Activated CD4-positive, alpha-beta T cell treated with anti-CD3 and anti-CD28 coated beads, Interleukin-2, amount 10 ng/mL, durations not matched to agents 24 days and 14 days (primary cell): ENCODE measurements at regions not wholly inside any gene's neighbourhood (a gene's known extent, or its start where the extent isn't known, plus 50 kb on each side); places are given as distances from the start of the nearest gene placed in this dataset.

Experiments
- DNase-seq: peaks from one replicate; pipeline ENCODE4 v3.0.0; 2022
- H3K27ac Mint-ChIP-seq: one replicate; pipeline ENCODE4 v1.8.0; 2022; ENCODE audit warnings: mild to moderate bottlenecking, mixed read lengths
- H3K27me3 Mint-ChIP-seq: one replicate; pipeline ENCODE4 v1.8.0; 2022; ENCODE audit warnings: mixed read lengths
- H3K36me3 Mint-ChIP-seq: one replicate; pipeline ENCODE4 v1.8.0; 2022; ENCODE audit warnings: low read depth, mild to moderate bottlenecking, mixed read lengths
- H3K4me1 Mint-ChIP-seq: one replicate; pipeline ENCODE4 v1.8.0; 2021; ENCODE audit warnings: mixed read lengths
- H3K4me3 Mint-ChIP-seq: one replicate; pipeline ENCODE4 v1.8.0; 2022; ENCODE audit warnings: mild to moderate bottlenecking, moderate library complexity, mixed read lengths
- H3K9me3 Mint-ChIP-seq: one replicate; pipeline ENCODE4 v1.8.0; 2021; ENCODE audit warnings: mixed read lengths
- intact Hi-C: fragments of 100-400 bp; cut with micrococcal nuclease; formaldehyde crosslinking; loops from one replicate; pipeline ENCODE4 v1.15.1; 2023

DNA sequence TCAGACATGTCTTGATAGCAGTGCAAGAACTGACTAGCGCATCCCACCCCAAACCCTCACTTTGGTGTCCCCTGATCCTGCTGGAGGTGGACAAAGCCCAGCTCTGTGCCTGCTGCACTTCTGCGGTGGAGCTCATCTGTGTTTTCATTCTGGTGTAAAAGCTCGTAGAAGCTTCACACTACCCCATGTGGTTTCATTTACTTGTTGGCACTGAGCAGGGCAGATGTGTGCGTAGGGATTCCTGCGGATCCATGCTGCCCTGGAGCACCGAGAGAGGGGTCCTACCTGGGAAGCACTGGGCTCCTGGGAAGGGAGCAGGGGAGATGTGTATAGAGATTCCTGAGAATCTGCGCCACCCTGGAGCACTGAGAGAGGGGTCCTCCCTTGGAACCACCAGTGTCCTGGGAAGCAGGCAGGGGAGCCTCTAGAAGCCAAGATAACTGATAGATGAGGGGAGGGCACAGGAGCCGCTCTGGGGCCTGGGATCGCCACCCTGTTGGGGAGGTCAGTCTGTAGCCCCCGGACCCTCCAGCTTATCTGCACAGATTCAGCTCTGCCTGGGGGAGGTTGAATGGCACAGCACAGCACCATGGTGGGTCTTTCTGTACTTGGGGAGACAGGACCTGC, 106.9 kb upstream of the OTOS start:
- Mint-ChIP-seq H3K9me3 (no peaks in the 10 kb centered on the region), H3K4me3 (no peak overlapping the region), H3K27me3 (peaks cover 2% of the 10 kb centered on the region), H3K27ac (no peak overlapping the region), H3K4me1 (no peaks in the 10 kb centered on the region), H3K36me3 (no peaks in the 10 kb centered on the region)
- intact Hi-C loops: no loop called here
- DNase-seq: peak; percentile 35

DNA sequence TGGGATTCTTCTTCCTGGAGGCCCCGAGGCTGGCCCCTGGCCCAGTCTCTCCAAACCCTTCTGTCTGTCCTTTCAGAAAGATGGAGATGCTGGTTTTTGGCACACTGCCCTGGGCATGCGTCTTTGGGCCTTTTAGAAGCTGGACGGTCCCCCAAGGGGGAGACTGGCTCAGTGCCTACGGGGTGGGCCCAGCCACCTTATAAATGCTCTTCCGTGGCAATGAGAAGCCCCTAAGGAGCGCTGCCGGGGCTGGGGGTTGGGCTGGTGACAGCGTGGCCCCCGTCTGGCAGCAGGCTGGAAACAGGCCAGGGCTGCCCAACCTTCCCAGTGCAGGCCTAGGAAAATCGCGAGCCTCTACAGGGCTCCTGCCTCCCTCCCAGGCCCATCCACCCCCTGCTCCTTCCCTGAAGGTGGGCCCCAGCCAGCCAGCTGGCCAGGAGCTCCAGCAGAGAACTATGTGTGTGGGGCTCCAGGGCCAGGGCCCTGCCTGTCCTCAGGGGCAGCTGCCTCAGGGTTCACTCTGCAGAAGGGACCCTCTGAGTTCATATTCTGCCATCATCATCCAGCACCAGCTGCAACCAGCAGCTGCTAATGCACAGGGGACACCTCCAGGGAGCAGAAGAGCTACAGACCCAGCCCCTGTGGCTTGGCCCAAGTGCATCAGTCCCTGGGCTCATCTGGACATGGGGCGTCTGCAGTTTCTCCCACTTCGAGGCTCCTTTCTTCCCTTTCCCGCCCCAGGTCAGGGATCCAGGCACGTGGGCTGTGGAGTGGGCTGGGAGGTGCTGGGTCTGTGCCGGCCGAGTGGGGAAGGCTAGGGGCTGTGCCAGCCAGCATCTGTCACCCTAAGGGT, 107.6 kb upstream of the OTOS start:
- H3K4me1 Mint-ChIP-seq: no peaks in the 10 kb centered on the region
- no peak overlapping the region for H3K27ac Mint-ChIP-seq
- H3K4me3 Mint-ChIP-seq: no peak overlapping the region
- peak; percentile 46 for DNase-seq
- intact Hi-C loops: no loop called here
- no peaks in the 10 kb centered on the region for H3K9me3 Mint-ChIP-seq
- H3K36me3 Mint-ChIP-seq: no peaks in the 10 kb centered on the region
- H3K27me3 Mint-ChIP-seq: peaks cover 2% of the 10 kb centered on the region

- intact Hi-C loops: no loop called here
- no peak for DNase-seq
- H3K9me3 Mint-ChIP-seq: no peaks in the 10 kb centered on the region
- no peak overlapping the region for H3K27ac Mint-ChIP-seq
- H3K4me1 Mint-ChIP-seq: no peaks in the 10 kb centered on the region
- peaks cover 2% of the 10 kb centered on the region for H3K27me3 Mint-ChIP-seq
- H3K36me3 Mint-ChIP-seq: no peaks in the 10 kb centered on the region
- no peak overlapping the region for H3K4me3 Mint-ChIP-seq
Measured at GRCh38 chr2:240248721-240249422, 108.4 kb upstream of the OTOS start.

DNA sequence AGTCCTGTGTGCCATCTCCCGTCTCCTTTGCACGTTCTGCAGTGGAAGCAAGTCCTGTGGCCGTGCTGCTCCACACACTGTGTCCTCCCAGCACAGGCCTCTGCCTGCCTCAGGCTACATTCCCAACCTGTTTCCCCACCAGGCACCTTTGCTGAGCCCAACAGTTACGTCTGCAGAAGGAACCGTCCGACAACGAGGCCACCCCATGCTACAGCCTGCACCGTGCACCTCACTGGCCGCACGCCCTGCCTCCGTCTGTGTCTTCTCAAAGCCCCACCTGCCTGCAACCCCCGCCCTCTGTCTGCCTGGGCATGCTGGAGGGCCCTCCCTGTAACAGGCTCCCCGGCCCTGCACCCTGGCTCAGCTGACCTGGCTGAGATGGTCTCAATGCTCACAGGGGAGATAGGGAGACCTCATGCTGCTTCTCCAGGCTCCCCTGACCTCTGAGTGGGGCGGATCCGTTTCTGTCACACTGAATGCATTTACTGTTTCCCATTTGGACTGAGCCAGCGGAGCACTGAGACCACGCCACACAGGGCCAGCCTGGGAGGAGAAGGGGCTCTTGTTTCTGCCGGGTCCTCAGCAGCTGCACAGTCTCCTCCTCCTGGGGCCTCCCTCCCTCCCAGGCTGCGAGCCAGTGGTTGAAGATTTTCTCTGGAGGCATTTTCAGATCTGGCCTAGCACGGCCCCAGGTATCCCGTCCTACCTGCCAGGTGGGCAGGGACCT, 109.1 kb upstream of the OTOS start:
- no peak overlapping the region for H3K4me3 Mint-ChIP-seq
- H3K9me3 Mint-ChIP-seq: no peaks in the 10 kb centered on the region
- DNase-seq: peak; percentile 41
- intact Hi-C loops: no loop called here
- H3K4me1 Mint-ChIP-seq: no peaks in the 10 kb centered on the region
- H3K27ac Mint-ChIP-seq: no peak overlapping the region
- H3K27me3 Mint-ChIP-seq: no peaks in the 10 kb centered on the region
- H3K36me3 Mint-ChIP-seq: no peaks in the 10 kb centered on the region

DNA sequence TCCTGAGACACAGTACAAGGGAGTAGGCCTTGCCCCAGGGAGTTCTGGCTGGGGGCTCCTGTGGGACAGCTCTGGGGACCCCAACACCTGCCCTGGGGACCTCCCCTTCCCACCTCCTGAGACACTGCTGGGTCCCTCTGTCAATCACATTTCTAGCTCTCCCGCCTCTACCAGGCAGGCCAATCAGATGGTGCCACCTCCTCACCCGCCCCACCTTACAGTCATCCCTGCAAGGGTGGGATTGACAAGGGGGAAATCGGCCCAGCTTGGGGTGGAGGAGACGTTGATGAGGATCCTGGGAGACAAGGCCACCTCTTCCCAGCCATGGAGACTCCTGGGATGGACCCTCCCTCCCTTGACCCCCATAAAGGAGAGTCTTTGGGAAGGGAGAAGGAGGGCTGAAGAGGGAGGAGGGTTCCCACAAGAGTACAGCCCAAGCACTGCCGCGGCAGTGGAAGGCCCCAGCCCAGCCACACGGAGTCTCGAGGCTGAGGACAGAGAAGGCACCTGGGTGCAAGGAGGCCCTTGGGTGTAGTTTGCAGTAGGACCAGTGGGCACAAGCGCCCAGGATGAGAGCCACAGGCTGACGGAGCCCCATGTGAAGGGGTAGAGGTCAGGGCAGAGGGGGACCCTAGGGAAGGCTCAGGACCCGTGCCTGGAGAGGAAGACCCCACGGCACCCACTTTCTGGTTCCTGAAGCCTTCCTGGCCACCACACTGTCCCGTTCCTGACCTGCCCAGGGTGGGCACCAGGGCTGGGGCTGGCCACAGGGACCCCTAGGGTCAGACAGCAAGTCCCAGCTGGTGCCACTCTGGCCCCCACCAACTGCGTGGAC, 109.9 kb upstream of the OTOS start:
- H3K27ac Mint-ChIP-seq: no peak overlapping the region
- no peaks in the 10 kb centered on the region for H3K27me3 Mint-ChIP-seq
- peak; percentile 45 for DNase-seq
- no peaks in the 10 kb centered on the region for H3K4me1 Mint-ChIP-seq
- no peaks in the 10 kb centered on the region for H3K36me3 Mint-ChIP-seq
- no peaks in the 10 kb centered on the region for H3K9me3 Mint-ChIP-seq
- H3K4me3 Mint-ChIP-seq: no peak overlapping the region
- intact Hi-C loops: no loop called here

DNA sequence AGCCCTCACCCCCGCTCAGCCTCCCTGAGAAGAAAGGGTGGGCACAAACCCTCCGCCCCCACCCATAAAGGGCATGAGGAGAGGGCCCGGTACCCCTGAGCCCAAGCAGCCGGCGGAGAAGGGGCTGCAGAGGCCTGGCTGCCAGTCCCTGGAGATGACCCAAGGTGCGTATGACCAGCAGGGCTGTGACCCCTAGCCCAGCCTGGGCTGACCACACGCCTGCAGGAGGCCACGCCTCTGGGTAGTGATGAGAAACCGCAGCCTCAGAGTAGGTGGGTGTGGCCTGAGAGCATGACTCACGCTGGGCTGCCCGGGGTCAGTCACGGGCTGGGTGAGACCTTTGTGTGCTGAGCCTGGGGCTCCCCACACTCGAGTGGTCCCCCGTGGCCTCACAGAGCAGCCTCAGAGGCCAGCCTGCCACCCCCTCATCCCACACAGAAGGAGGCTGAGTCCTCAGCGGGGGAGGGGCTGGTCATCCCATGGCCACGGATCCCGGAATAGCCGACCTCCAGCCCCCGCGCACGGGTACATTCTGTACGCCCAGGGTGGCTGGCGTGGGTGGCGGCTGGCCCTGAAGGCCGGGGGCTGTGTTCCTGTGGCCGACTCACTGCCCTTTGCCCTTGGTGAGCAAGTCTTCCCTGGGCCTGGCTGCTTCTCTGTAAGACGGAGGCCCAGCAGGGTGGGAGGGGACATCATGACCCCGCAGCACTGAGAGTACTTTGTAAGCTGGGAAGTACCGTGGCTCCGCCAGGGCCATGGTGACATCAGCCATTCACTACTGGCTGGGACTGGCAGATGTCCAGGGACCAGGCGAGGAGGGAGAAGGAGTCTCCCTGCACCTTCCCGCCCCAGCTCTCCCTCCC, 110.8 kb upstream of the OTOS start:
- intact Hi-C loops: no loop called here
- no peaks in the 10 kb centered on the region for H3K27me3 Mint-ChIP-seq
- no peak overlapping the region for H3K27ac Mint-ChIP-seq
- no peaks in the 10 kb centered on the region for H3K36me3 Mint-ChIP-seq
- H3K4me3 Mint-ChIP-seq: no peak overlapping the region
- peak; percentile 46 for DNase-seq
- H3K4me1 Mint-ChIP-seq: no peaks in the 10 kb centered on the region
- H3K9me3 Mint-ChIP-seq: no peaks in the 10 kb centered on the region

- H3K4me3 Mint-ChIP-seq: no peak overlapping the region
- intact Hi-C loops: no loop called here
- H3K4me1 Mint-ChIP-seq: no peaks in the 10 kb centered on the region
- H3K9me3 Mint-ChIP-seq: no peaks in the 10 kb centered on the region
- no peaks in the 10 kb centered on the region for H3K36me3 Mint-ChIP-seq
- no peaks in the 10 kb centered on the region for H3K27me3 Mint-ChIP-seq
- no peak for DNase-seq
- no peak overlapping the region for H3K27ac Mint-ChIP-seq
Measured at GRCh38 chr2:240251848-240252190, 111.4 kb upstream of the OTOS start.

DNA sequence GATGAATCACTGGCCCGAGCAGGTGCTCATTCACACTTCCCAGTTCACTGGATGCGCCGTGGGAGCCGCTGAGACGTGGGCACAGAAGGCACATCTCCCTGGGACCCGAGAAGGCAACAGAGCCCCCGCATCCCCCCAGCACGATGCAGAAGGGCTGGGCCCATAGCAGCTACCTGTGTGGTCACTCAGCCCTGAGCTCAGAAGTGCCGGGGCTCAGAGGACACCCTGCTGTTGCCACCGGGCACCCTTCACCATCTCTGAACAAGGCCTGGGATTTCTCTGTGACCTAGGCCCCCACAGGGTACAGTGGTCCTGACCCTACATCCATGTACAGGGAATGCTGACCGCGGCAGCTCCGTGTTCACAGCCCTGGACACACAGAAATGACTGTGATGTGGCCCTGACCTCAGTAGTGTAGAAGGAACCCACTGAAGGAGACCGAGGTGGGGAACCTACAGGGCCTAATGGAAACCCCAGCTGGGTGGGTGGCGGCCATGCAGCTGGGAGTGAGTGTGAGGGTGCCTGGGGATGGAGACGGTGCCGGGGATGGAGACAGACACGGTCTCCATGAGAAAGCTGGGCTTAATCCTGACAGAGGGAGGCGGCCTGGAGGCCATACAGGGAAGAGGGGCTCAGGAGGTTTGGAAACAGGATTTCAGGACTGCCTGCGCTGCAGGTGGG, 111.9 kb upstream of the OTOS start:
- Mint-ChIP-seq H3K4me3 (no peak overlapping the region), H3K9me3 (no peaks in the 10 kb centered on the region), H3K4me1 (no peaks in the 10 kb centered on the region), H3K36me3 (no peaks in the 10 kb centered on the region), H3K27ac (no peak overlapping the region), H3K27me3 (no peaks in the 10 kb centered on the region)
- no peak for DNase-seq
- intact Hi-C loops: no loop called here

GRCh38 chr2:240252872-240253511, 112.5 kb upstream of the OTOS start:
- H3K4me1 Mint-ChIP-seq: no peaks in the 10 kb centered on the region
- no peaks in the 10 kb centered on the region for H3K36me3 Mint-ChIP-seq
- H3K4me3 Mint-ChIP-seq: no peak overlapping the region
- H3K27ac Mint-ChIP-seq: no peak overlapping the region
- H3K9me3 Mint-ChIP-seq: no peaks in the 10 kb centered on the region
- H3K27me3 Mint-ChIP-seq: no peaks in the 10 kb centered on the region
- intact Hi-C loops: no loop called here
- DNase-seq: peak; percentile 48

DNA sequence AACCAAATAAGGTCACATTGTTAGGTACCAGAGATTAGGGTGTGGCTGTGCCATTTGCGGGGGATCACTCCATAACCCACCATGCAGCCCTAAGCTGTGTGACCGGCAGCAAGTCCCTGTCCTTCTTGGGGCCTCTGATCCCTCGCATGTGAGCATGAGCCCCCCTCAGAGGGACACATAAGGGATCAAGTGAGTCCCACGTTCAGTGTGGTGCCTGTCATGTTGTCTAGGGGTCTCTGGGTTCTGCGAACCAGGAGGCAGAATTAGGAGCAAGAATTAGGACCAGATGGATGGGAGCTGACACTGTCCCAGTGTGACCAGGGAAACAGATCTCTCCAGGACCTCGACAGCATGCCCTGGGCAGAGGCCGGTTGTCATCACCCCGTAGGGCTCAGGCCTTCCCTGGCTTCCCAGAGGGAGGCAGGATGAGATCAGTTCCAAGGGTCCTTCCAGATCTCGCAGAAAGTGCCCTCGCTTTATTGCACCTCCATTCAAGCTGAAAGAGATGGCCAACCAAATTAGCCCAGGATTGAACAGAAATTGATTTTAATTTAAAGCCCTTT, 113.2 kb upstream of the OTOS start:
- DNase-seq: peak; percentile 44
- no peaks in the 10 kb centered on the region for H3K27me3 Mint-ChIP-seq
- H3K9me3 Mint-ChIP-seq: no peaks in the 10 kb centered on the region
- no peak overlapping the region for H3K4me3 Mint-ChIP-seq
- H3K27ac Mint-ChIP-seq: no peak overlapping the region
- H3K36me3 Mint-ChIP-seq: no peaks in the 10 kb centered on the region
- no peaks in the 10 kb centered on the region for H3K4me1 Mint-ChIP-seq
- intact Hi-C loops: no loop called here

DNA sequence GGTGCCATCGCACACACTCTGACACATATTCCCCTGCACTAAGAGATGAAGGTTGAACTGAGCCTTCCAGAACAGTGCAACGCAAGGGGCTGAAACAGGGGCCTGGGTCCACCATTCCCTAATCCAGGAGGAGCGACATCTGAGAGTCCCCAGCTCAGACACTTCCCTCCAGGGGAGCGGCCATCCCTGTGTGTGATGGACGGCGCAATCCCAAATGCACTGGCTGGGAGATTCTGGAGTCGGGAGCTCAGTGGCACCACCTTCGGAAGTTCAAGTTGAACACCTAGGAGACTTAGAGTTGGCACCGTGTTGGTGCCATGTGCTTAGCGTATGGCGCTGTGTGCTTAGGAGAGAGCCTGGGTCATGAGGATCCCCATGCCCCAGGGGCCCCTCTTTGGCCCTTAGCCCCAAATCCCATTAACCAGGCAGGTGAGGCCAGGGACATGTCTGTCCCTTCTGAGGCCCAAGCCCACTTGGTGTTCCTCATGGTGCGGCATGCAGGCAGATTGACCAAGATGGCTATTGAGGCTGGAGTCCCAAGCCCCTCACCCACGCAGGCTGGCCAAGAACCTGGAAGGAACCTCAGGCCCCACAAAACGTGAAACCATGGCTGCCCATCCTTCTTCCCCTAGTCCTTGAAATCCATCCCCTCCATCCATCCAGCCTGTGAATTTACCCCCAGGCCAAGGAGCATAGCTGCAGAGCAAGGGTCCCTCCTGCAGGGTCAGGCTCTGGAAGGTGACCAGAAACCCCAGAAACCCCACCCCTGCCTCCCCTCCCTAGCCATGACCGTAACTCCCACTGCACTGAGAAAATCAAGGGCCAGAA, 114.1 kb upstream of the OTOS start:
- DNase-seq: peak; percentile 39
- Mint-ChIP-seq H3K9me3 (no peaks in the 10 kb centered on the region), H3K27ac (no peak overlapping the region), H3K27me3 (no peaks in the 10 kb centered on the region), H3K4me3 (no peak overlapping the region), H3K36me3 (no peaks in the 10 kb centered on the region), H3K4me1 (no peaks in the 10 kb centered on the region)
- intact Hi-C loops: no loop called here
